Skeletal muscle tissue (tissue), 3 donors: ENCODE measurements at regions not wholly inside any gene's neighbourhood (a gene's known extent, or its start where the extent isn't known, plus 50 kb on each side); places are given as distances from the start of the nearest gene placed in this dataset.

Source experiments
- H3K27ac ChIP-seq: one replicate; pipeline ENCODE4 v1.7.0; 2013; ENCODE audit warnings: mild to moderate bottlenecking, low read depth, low read length, inconsistent platforms
- H3K27me3 ChIP-seq, 3 donors: one replicate each; pipeline ENCODE4 v1.7.0; 2013; ENCODE audit warnings: low read length in 3 of 3; ENCODE audit not compliant: control insufficient read depth in 3 of 3, insufficient read depth in 3 of 3
- H3K36me3 ChIP-seq, 3 donors: one replicate each; pipeline ENCODE4 v1.7.0; 2013; ENCODE audit warnings: low read length in 3 of 3; ENCODE audit not compliant: control insufficient read depth in 3 of 3, insufficient read depth in 3 of 3
- H3K4me1 ChIP-seq, 3 donors: one replicate each; pipeline ENCODE4 v1.7.0; 2013; ENCODE audit warnings: low read length in 3 of 3, mild to moderate bottlenecking in 3 of 3; ENCODE audit not compliant: control insufficient read depth in 3 of 3, insufficient read depth in 3 of 3
- H3K4me3 ChIP-seq, 3 donors: one replicate each; pipeline ENCODE4 v1.7.0; 2013; ENCODE audit warnings: low read length in 3 of 3
- H3K9ac ChIP-seq, 3 donors: one replicate each; pipeline ENCODE4 v1.7.0; 2013; ENCODE audit warnings: low read length in 3 of 3, mild to moderate bottlenecking in 3 of 3, moderate library complexity in 2 of 3, low read depth in 1 of 3
- H3K9me3 ChIP-seq, 3 donors: one replicate each; pipeline ENCODE4 v1.7.0; 2013; ENCODE audit warnings: low read length in 3 of 3; ENCODE audit not compliant: control insufficient read depth in 3 of 3
- donor health status: Osteomylitis.

DNA sequence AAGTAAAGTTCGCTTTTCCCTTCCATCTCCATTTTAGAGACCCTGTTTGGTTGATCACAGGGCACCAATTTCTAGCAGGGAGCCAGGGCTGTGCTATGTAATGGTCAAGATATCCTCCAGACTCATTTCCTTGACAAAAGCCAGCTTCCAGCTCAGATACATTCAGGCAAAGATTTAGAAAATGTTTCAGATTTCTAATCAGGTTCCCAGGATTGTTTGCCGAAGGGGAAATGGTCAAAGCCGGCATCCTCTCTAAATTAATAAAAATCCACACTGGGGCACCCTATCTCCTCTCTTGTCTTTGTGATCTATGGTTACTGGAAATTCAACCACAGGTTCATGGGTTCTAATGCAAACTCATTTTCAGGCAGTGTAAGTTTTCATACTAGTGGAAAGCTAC lies 686.8 kb upstream of the KIF2B start:
- Histone ChIP-seq H3K9me3 (no peaks in the 10 kb centered on the region), H3K27ac (no peak overlapping the region), H3K4me1 (peaks cover 0 to 3% (median 3%) of the 10 kb centered on the region in 3 donors), H3K9ac (no peak overlapping the region), H3K4me3 (no peak overlapping the region), H3K36me3 (no peaks in the 10 kb centered on the region), H3K27me3 (no peaks in the 10 kb centered on the region)

DNA sequence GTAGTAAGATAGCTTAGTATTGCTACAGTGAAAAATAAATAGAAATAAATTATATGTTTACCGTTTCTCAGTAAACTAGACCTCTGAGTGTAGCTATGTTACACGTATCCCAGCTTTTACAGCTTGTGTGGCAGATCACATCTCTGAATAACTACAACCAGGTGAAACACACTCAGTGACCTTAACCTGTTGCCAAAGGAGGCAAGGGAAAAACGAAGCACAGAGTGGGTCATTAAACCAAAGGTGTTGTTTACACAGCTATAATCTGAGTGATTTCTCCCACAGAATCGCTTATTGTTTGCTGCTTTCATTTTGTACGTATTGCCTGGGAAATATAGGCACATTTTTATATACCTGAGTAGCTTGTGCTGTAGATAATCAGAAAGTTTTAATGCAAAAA lies 688.2 kb upstream of the KIF2B start:
- Histone ChIP-seq H3K9me3 (no peaks in the 10 kb centered on the region), H3K4me1 (peaks cover 0 to 3% (median 3%) of the 10 kb centered on the region in 3 donors), H3K36me3 (no peaks in the 10 kb centered on the region), H3K27me3 (no peaks in the 10 kb centered on the region), H3K9ac (no peak overlapping the region), H3K27ac (no peak overlapping the region), H3K4me3 (no peak overlapping the region)

DNA sequence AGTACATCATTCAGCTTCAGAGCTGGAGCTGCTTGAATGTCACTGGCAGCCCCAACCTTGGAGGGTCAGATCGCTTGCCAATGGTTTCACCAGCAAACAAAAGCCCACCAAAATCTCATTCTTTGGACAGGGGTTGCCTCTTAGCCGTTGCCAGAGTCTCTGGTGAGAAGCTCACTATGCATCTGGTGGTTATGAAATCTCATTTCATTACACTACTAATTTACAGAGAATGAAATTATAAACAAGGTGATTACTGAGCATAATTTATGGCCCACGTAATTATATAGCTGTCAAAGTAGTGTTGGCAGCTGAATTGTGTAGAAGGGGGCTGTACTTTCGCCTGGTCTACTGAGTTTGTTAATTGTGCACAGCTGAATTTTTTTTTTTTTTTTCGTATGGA lies 688.9 kb upstream of the KIF2B start:
- Histone ChIP-seq H3K4me1 (peaks cover 0 to 3% (median 3%) of the 10 kb centered on the region in 3 donors), H3K36me3 (no peaks in the 10 kb centered on the region)

DNA sequence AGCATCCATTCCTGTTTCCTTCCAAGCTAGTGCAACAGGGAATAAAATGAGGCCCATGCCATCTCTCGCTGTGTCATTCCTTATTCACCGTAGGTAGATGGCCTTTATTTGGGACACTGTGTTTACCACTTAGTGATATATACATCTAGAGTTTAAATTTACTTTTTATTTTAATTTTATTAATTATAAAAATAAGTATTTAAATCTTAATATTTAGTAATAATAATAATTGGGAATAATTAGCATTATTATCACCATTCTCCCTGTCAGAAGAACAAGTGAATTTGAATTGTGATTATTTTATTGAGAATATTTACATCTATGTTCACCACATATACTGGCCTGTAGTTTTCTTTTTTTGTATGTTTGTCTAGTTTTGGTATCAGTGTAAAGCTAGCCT lies 692.9 kb upstream of the KIF2B start:
- H3K9ac ChIP-seq, result no peak overlapping the region
- no peak overlapping the region for H3K27ac ChIP-seq
- no peak overlapping the region for H3K4me3 ChIP-seq
- H3K36me3 ChIP-seq, result no peaks in the 10 kb centered on the region
- peaks cover 0 to 3% (median 3%) of the 10 kb centered on the region in 3 donors for H3K4me1 ChIP-seq
- no peaks in the 10 kb centered on the region for H3K9me3 ChIP-seq
- no peaks in the 10 kb centered on the region for H3K27me3 ChIP-seq

More for the DNA sequence above, 688.9 kb upstream of the KIF2B start:
- H3K27me3 ChIP-seq, result no peaks in the 10 kb centered on the region
- H3K9me3 ChIP-seq, result no peaks in the 10 kb centered on the region
- H3K9ac ChIP-seq, result no peak overlapping the region
- H3K27ac ChIP-seq, result no peak overlapping the region
- peak overlapping the region in 2 of 3 donors; percentile 18 to 24 for H3K4me3 ChIP-seq

DNA sequence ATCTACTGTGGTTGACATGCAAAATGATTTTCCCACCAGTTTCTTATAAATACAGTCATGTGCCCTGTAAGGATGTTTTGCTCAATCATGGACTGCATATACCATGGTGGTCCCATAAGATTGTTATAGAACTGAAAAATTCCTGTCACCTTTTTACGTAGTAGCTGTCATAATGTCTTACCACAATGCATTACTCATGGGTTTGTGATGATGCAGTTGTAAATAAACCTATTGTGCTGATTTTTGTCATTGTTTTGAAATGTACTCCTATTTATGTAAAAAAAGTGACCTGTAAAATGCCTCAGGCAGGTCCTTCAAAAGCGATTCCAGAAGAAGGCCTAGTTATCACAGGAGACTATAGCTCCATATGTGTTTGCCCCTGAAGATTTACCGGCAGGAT lies 695.4 kb upstream of the KIF2B start:
- H3K4me1 ChIP-seq, result no peaks in the 10 kb centered on the region
- H3K36me3 ChIP-seq, result no peaks in the 10 kb centered on the region
- no peak overlapping the region for H3K27ac ChIP-seq
- H3K4me3 ChIP-seq, result no peak overlapping the region
- H3K9me3 ChIP-seq, result no peaks in the 10 kb centered on the region
- no peak overlapping the region for H3K9ac ChIP-seq
- no peaks in the 10 kb centered on the region for H3K27me3 ChIP-seq

DNA sequence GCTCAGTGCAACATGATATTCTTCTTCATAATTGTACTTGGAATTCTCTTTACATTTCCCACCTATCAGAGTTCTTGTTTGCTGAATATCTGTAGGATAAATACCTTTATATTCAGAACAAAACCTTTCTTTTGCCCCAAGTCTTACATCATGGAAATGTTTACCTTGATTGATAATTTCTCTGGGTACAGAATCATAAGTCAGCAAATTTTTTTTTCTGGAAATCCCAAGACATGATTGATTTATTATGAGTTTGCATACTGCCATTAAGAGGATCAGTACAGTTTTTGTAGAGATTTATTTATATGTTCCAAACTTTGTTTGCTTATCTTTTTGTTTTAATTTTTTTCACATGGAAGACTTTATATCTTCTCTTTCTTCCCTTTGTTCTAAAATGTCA lies 699.8 kb upstream of the KIF2B start:
- Histone ChIP-seq H3K4me3 (no peak overlapping the region), H3K9me3 (no peaks in the 10 kb centered on the region), H3K9ac (no peak overlapping the region), H3K27me3 (no peaks in the 10 kb centered on the region), H3K4me1 (no peaks in the 10 kb centered on the region), H3K36me3 (no peaks in the 10 kb centered on the region), H3K27ac (no peak overlapping the region)

DNA sequence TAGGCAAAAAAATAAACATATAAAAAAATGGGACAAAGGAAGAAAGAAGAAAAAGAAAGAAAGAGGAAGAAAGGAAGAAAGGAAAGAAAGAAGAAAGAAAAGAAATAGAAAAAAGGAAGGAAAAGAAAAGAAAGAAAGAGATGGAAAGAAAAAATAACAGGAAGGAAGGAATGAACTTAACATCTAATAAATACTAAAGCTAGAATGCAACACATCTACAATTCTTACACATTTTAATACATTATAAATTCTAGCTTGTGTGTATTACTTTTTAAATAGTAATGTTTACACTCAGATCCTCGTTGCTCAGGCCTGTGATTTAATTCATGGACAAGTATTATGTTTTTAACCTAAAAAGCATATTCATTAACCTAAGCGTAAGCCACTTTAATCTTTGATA lies 703.0 kb upstream of the KIF2B start:
- H3K27ac ChIP-seq, result no peak overlapping the region
- H3K9ac ChIP-seq, result no peak overlapping the region
- no peaks in the 10 kb centered on the region for H3K4me1 ChIP-seq
- H3K4me3 ChIP-seq, result no peak overlapping the region
- H3K27me3 ChIP-seq, result no peaks in the 10 kb centered on the region
- no peaks in the 10 kb centered on the region for H3K36me3 ChIP-seq
- H3K9me3 ChIP-seq, result peaks cover 0 to 5% (median 0%) of the 10 kb centered on the region in 3 donors

DNA sequence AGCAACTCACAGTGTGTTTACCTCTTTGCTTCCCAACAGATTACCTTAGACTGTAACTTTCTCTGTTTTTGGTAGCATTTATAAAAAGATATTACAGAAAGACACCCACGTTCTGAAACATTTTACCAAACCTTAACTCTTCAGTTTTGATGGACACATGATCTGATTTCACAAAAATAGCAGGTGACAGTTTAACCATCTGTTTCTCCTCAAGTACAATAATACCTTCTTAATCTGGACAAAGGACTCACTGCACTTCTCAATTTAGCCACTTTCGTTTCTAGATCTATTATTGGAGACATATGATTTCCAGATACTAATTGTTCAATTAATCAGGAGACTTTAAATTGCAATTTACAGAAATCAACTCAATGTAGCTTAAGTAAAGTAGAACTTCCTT lies 703.8 kb upstream of the KIF2B start:
- no peaks in the 10 kb centered on the region for H3K27me3 ChIP-seq
- no peaks in the 10 kb centered on the region for H3K4me1 ChIP-seq
- H3K9ac ChIP-seq, result no peak overlapping the region
- H3K4me3 ChIP-seq, result no peak overlapping the region
- H3K9me3 ChIP-seq, result peaks cover 0 to 5% (median 0%) of the 10 kb centered on the region in 3 donors
- H3K27ac ChIP-seq, result no peak overlapping the region
- H3K36me3 ChIP-seq, result no peaks in the 10 kb centered on the region

DNA sequence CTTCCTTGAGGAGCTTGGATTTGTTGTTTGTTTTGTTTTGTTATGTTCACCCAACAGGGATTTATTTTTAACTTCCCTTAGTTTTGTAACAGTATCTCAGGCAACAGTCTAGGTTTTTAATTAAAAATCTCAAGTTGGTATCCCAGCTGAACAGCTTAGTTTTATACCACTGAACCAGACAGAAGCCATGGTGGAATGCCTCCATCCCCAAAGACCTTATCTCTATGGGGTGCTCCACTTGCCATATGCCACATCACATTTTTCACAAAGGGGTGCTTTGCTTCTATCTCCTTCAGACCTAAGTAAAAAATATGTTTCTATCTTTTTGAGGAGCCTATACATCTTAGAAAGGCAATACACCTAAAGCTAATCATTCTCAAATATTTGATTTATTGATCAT lies 715.8 kb upstream of the KIF2B start:
- Histone ChIP-seq H3K4me3 (no peak overlapping the region), H3K9me3 (peaks cover 0 to 2% (median 0%) of the 10 kb centered on the region in 3 donors), H3K4me1 (no peaks in the 10 kb centered on the region), H3K27me3 (no peaks in the 10 kb centered on the region), H3K36me3 (no peaks in the 10 kb centered on the region), H3K9ac (no peak overlapping the region), H3K27ac (no peak overlapping the region)

DNA sequence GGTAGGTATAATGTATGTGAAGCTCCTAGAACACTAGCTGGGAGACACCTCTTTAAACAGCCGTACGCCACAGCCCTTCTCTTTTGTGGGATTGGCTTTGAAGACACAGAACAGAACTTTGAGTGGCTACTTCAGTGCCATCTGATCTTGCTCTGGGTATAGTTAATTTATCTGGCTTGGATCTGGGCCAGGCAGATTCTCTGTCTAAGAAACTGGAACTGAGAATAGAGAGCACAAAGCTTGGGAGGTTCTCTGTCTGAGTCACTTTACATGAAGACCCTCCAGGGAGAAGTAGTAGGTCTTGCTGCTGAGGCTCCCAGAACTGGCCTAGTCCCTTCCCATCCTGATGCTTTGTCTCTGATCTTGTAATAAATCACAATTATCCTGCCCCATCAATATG lies 721.0 kb upstream of the KIF2B start:
- H3K27ac ChIP-seq, result no peak overlapping the region
- no peak overlapping the region for H3K4me3 ChIP-seq
- H3K36me3 ChIP-seq, result no peaks in the 10 kb centered on the region
- no peaks in the 10 kb centered on the region for H3K4me1 ChIP-seq
- H3K27me3 ChIP-seq, result no peaks in the 10 kb centered on the region
- peaks cover 0 to 2% (median 0%) of the 10 kb centered on the region in 3 donors for H3K9me3 ChIP-seq
- H3K9ac ChIP-seq, result no peak overlapping the region

DNA sequence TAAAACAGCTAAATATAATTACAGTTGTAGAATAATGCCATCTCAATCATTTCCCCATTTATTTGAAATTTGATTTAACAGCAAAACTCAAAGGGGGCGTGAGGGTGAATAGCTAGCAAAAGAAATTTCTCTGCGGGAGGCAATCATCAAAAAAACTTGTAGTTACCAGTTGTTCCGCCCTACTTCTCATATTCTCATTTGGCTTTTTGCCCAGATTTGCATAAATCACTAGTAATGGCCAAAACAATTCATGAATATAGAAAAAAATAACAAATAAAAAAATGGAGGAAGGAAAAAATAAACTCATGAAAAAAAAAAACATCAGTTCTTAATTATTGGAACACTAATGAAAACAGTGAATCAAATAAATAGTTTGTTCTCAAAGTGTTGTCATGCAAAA lies 722.6 kb upstream of the KIF2B start:
- H3K27ac ChIP-seq, result no peak overlapping the region
- H3K9ac ChIP-seq, result no peak overlapping the region
- H3K4me1 ChIP-seq, result no peaks in the 10 kb centered on the region
- peaks cover 0 to 2% (median 0%) of the 10 kb centered on the region in 3 donors for H3K9me3 ChIP-seq
- H3K27me3 ChIP-seq, result no peaks in the 10 kb centered on the region
- H3K36me3 ChIP-seq, result no peaks in the 10 kb centered on the region
- no peak overlapping the region for H3K4me3 ChIP-seq
